HG02678 (cell line): ENCODE measurements at regions not wholly inside any gene's neighbourhood (a gene's known extent, or its start where the extent isn't known, plus 50 kb on each side); places are given as distances from the start of the nearest gene placed in this dataset.

ENCODE experiments used
- ATAC-seq: cut with Tn5 transposase; IDR thresholded peaks from one replicate; pipeline ENCODE4 v1.9.1; 2021; ENCODE audit warnings: mild to moderate bottlenecking, moderate library complexity; ENCODE audit not compliant: unreplicated experiment

- ATAC-seq = no peak
These were observed 86.5 kb downstream of the CD164 start for GRCh38 chr6:109295774-109296156.

GRCh38 chr6:109295109-109295773 is 87.0 kb downstream of the CD164 start:
- ATAC-seq = no peak

- ATAC-seq = no peak
These were observed 89.2 kb downstream of the CD164 start for GRCh38 chr6:109292983-109293586.

GRCh38 chr6:109292420-109292819 is 89.8 kb downstream of the CD164 start:
- no peak for ATAC-seq

GRCh38 chr6:109291902-109292301 is 90.4 kb downstream of the CD164 start:
- ATAC-seq = no peak

- ATAC-seq = no peak
These were observed 91.9 kb downstream of the CD164 start for GRCh38 chr6:109290143-109290931.

GRCh38 chr6:109285366-109285765 is 96.9 kb downstream of the CD164 start:
- no peak for ATAC-seq

GRCh38 chr6:109284675-109285074 is 97.6 kb downstream of the CD164 start:
- ATAC-seq = no peak

GRCh38 chr6:109282756-109283155 is 99.5 kb downstream of the CD164 start:
- ATAC-seq = no peak

- ATAC-seq = no peak
These were observed 102.6 kb downstream of the CD164 start for GRCh38 chr6:109279628-109280027.

GRCh38 chr6:109271622-109272021 is 110.6 kb downstream of the CD164 start:
- ATAC-seq = no peak

GRCh38 chr6:109269953-109270517 is 112.2 kb downstream of the CD164 start:
- no peak for ATAC-seq

- no peak for ATAC-seq
These were observed 113.2 kb downstream of the CD164 start for GRCh38 chr6:109269057-109269456.

- no peak for ATAC-seq
These were observed 116.7 kb downstream of the CD164 start for GRCh38 chr6:109265530-109265929.

GRCh38 chr6:109263873-109264700 is 118.2 kb downstream of the CD164 start:
- no peak for ATAC-seq

GRCh38 chr6:109262261-109262660 is 120.0 kb downstream of the CD164 start:
- ATAC-seq = no peak

- no peak for ATAC-seq
These were observed 120.5 kb downstream of the CD164 start for GRCh38 chr6:109261811-109262210.

- ATAC-seq = no peak
These were observed 121.6 kb downstream of the CD164 start for GRCh38 chr6:109260701-109261100.

- ATAC-seq = no peak
These were observed 122.1 kb downstream of the CD164 start for GRCh38 chr6:109260126-109260525.

- ATAC-seq = no peak
These were observed 124.1 kb downstream of the CD164 start for GRCh38 chr6:109258129-109258528.

- no peak for ATAC-seq
These were observed 124.8 kb downstream of the CD164 start for GRCh38 chr6:109257494-109257893.
